CD4-positive, alpha-beta T cell treated with Interferon alpha-2 for 1 hour (primary cell): ENCODE measurements at regions not wholly inside any gene's neighbourhood (a gene's known extent, or its start where the extent isn't known, plus 50 kb on each side); places are given as distances from the start of the nearest gene placed in this dataset.

ENCODE experiments used
- DNase-seq, 2 donors: peaks; one replicate each; pipeline ENCODE4 v3.0.0-alpha.2; 2020 to 2022

GRCh38 chr11:29959488-29959887 is 57.3 kb downstream of the KCNA4 start:
- DNase-seq, result no peak

- DNase-seq, result no peak
These were observed 59.4 kb downstream of the KCNA4 start for GRCh38 chr11:29957431-29957830.

GRCh38 chr11:29956076-29956556 is 60.7 kb downstream of the KCNA4 start:
- no peak for DNase-seq

GRCh38 chr11:29943347-29943746 is 73.5 kb downstream of the KCNA4 start:
- no peak for DNase-seq

GRCh38 chr11:29937526-29937925 is 79.3 kb downstream of the KCNA4 start:
- DNase-seq, result no peak

- DNase-seq, result no peak
These were observed 82.7 kb downstream of the KCNA4 start for GRCh38 chr11:29934115-29934638.

DNA sequence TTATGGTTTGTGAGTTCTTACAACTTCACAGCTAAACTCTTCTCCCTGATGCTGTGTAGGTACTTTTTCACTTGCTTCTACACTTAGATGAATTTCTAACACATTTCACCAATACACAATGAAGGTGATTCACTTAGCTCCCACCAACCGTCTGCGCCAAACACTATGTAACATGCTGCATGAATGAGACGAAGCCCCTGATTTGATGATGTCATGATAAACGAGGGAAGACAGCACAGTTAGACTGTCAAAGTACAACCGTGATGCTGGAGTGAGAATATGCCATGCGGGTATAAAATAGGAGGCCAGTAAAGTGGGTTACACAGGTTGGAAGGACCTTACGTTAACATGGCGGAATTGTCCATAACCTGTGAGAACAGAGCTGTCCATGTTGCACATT is 100.8 kb downstream of the KCNA4 start:
- DNase-seq, result no peak

GRCh38 chr11:29914203-29914930 is 102.5 kb downstream of the KCNA4 start:
- DNase-seq, result no peak

GRCh38 chr11:29913352-29913751 is 103.5 kb downstream of the KCNA4 start:
- DNase-seq, result no peak

- DNase-seq, result no peak
These were observed 116.4 kb downstream of the KCNA4 start for GRCh38 chr11:29900382-29900781.

GRCh38 chr11:29879560-29879959 is 137.3 kb downstream of the KCNA4 start:
- DNase-seq, result no peak

- no peak for DNase-seq
These were observed 140.6 kb downstream of the KCNA4 start for GRCh38 chr11:29876192-29876591.

DNA sequence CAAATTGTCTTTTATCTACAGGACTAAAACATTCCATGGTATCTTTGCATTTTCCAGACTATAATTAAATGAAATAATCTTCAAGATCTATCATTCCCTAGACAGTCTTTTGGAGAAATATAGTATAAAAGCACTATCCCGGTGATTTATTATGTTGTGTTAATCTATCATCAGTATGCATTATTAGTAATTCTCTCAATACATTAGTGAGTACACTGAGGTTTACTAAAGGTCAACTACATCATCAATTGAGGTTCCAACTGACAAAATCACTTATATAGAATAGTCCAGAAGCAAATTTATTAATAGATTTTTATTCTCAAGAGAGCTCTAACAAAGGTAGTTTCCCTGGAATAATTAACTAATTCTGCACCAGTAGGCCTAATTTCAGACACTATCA is 169.6 kb downstream of the KCNA4 start:
- no peak for DNase-seq

DNA sequence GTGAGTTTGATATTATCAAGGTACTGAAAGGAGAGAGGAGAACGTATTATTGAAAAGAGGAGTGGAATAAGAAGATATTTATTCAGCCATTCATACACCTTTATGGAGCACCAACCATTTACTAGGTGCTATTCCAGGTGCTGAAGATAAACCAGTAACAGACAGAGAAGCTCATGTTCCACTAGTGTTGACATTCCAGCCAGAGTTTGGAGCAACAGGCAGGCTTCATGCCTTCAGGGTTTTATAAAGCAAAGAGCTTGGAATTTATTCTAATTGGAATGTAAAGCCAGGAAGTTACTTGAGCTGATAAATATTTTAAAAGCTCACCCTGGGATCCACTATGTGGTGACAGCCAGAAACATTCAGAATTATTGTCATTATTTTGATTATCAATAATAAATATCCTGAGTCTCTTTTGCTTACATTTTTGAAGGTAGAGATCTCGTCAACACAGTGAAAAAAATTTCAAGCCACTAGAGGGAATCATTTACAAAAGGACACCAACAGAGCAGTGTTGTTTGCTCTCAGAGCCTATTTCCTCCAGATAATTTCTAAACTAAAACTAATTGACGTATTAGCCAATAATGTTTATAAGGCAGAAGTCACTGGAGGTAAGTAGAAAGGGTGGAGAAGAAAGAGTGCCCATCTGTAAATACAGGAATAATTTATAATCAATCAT is 172.0 kb downstream of the KCNA4 start:
- no peak for DNase-seq

- no peak for DNase-seq
These were observed 172.8 kb downstream of the KCNA4 start for GRCh38 chr11:29844031-29844430.

GRCh38 chr11:29842061-29842460 is 174.8 kb downstream of the KCNA4 start:
- no peak for DNase-seq

DNA sequence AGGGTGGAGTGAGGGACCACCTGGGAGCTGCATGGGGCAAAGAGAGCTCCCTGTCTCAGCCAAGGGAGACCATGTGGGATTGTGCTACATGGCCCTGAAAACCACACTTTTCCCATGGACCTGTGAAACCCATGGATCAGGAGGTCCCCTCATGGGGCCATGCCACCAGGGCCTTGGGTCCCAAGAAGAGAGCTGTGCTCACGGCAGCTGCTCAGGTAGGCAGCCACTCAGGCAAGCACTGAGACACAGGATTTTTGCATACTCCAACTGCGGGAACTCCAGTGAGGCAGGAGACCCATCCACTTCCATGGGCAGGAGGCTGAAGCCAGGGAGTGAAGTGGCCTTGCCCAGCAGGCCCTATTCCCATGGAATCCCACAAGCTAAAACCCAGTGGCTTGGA is 190.0 kb downstream of the KCNA4 start:
- DNase-seq, result no peak

DNA sequence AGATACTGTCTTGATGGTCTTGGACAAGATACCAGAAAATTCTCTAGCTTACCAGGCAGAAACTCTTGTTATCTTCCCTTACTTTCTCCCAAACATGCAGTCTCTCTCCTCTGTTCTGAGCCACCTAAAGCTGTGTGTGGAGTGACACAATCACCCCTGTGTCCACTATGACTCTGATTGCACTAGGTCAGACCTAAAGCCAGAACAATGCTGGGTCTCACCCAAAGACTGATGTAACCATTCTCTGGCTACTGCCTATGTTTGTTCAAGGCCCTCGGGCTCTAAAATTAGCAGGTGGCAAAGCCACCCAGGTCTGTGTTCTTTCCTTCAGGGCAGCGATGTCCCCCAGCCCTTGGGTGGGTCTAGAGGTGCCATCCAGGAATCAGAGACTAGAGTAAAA is 200.5 kb downstream of the KCNA4 start:
- DNase-seq, result no peak

DNA sequence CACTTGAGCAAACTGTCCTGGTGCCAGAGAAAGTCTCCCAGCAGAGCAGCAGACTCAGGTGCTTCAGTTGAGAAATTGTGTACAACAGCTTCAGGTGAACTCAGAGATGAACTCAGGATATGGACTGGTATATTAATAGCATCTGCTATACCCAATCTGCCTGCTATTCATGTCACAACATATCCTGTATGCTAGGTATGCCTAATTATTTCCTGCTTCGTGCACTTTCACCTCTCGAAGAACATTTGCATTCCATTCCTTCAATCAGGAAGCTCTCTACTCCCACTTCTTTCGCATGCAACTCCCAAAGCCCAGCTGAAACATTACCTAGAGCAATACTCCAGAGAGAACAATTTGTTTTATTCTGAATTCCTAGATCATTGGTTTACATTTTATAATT is 207.7 kb downstream of the KCNA4 start:
- no peak for DNase-seq

GRCh38 chr11:29802522-29802921 is 214.3 kb downstream of the KCNA4 start:
- no peak for DNase-seq

GRCh38 chr11:29801561-29801960 is 215.3 kb downstream of the KCNA4 start:
- DNase-seq, result no peak

DNA sequence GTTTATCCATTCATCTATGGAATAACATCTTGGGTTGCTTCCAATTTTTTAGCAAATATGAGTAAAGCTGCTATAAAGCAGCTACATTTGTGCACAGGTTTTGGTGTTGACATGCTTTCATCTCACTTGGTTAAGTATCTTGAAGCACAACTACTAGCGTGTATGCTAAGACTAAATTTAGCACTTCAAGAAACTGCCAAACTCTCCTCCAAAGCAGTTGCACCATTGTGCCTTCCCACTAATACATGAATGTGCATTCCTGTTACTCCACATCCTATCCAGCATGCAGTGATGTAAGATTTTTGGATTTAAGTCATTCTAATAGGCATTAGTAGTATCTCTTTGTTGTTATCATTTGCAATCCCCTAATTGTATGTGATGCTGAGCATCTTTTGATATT is 230.7 kb downstream of the KCNA4 start:
- DNase-seq, result no peak

GRCh38 chr11:29783506-29783905 is 233.3 kb downstream of the KCNA4 start:
- no peak for DNase-seq

DNA sequence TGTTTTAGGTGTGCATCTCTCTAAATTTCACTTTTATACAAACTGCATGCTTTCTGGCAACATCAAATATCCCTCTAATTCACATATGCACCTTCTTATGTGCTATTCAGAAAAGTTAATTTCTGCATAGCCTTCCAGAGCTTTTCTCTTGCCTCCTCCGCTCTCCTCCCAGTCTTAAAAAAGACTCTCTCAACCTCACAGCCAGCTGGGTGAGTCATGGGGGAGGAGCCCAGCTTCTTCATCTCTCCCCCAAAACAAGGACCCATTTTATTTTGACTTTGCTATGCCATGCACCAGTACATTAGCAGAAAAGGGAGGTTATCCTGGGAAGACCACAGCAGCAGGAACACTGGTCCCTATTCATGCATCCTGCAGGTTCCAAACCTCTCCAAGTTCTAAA is 234.4 kb downstream of the KCNA4 start:
- no peak for DNase-seq
